Renal pelvis (tissue), 1 donor: ENCODE measurements at regions not wholly inside any gene's neighbourhood (a gene's known extent, or its start where the extent isn't known, plus 50 kb on each side); places are given as distances from the start of the nearest gene placed in this dataset.
"Not testable (repeated sequence)": the region's sequence is repeated elsewhere in the genome, so short reads cannot be mapped to it uniquely, and the experiment has no call there.

Experiments
- DNase-seq: peaks from one replicate; pipeline ENCODE4 v3.0.0-alpha.2; 2013

DNA sequence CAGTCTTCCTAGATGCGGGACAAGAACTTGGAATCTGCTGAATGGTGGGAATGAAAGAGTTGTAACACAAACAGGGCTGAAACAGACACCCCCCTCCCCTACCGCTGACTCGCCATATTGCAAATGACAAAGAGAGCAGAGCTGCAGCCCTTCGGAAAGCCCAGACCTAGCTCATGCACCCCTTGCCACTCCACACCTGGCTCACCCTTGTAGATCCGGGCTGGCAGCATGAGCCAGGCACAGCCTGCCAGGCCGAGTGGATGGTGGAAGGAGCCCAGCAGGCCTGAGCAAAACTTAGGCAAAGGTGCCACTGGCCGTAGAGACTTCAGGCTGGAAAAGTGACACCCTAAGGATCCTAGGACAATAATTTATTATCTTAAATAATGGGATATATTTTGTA, 237.4 kb upstream of the SEMA3D start:
- DNase-seq = no peak

DNA sequence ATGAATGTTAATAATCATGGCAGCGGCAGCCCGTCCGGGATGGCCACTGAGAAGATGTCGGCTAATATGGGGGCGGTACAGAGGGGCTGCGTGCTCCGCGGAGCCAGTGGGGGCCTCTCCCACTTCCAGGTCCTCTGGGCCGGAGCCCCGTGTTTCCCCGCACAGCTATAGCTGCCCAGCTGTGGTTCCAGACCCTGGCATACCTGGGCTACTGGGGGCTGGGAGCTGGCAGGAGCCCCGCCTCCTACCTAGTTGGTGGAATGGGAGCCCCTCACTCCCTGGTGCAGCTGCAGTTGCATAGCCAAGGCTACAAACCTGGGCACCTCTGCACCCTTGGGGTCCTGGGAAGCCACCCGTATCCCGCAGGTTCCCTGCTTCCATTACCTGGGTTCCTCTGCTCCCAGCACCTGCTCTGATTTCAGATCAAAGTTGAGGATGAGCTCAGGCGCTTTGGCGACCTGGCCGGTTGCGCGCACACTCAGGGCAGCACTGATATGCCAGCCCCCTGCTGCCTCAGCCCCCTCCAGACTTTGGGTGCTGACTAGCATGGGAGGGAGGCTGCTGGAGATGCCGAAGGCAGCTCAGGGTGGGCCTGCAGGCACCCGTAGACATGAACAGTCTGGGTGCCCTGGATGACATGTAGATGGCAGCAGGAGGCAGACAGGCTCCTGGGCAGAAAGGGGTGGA, 236.5 kb upstream of the SEMA3D start:
- no peak for DNase-seq

DNA sequence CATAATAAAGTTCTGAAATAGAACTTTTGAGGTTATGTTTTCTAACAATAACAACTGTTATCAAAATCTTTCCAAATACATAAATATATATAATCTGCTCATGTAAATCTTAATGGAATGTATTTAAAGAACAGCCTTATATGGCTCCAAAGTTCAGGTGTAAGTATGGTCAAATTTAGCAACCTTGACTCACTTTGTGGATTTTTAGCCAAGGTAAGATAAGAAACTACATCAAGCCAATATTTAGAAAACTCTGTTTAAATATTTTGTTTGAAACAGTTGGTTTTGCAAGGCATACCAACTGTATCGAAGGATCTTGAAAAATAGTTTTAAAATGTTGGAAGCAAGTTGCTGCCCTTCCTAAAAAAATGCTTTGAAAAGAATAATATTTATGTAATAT, 228.9 kb upstream of the SEMA3D start:
- DNase-seq = no peak

DNA sequence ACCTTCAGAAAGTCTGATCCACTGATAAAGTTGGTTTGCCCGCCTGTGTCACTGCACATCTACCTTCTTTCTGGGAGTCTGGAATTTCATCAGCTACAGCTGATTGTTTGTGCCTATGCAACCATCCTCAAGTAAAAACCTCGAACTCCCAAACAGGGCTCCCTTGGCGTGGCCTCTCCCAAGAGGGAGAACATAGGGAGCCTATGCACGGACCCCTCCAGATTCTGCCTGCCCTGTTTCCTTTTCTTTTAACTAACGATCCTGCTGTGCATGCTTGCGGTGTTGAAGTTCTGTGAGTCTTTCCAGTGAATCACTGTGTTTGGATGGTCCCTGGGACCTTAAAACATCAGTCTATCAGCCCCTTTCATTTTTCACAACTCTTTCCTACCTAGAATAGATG, 226.9 kb upstream of the SEMA3D start:
- no peak for DNase-seq

DNA sequence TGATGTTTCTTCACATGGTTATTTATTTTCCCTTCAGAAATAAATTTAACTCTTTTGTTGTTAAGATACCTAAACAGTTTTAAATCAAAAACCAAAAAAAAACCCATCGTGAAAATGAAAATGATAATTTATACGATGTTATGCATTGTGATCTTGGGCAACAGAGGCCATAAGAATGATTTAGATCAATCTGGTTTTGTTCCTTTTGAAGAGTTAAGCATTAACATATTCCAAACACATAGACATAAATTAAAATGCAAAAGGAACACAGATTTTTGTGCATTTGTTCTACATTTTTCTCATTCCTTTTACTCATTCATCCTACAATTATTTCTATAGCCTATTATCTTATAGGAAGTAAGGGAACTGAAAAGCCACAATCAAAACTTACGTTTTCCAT, 226.1 kb upstream of the SEMA3D start:
- no peak for DNase-seq

DNA sequence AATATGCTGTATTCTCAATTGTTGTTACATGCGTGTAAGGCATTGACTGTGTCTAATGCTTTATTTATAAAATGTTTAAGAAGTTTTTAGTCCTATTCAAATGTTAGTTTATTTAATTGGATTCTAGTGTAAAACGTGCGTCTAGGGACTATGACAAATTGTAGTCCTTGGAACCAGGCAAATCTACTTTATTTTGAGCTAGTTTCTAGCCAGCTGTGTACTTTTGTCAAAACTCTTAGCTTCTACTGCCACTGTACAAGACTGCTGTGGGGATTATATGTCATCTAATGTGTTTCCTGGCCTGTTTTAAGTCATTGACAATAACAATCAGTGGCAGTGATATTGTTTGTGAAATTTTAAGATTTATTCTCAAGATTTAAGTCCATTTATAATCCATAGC, 220.5 kb upstream of the SEMA3D start:
- no peak for DNase-seq

DNA sequence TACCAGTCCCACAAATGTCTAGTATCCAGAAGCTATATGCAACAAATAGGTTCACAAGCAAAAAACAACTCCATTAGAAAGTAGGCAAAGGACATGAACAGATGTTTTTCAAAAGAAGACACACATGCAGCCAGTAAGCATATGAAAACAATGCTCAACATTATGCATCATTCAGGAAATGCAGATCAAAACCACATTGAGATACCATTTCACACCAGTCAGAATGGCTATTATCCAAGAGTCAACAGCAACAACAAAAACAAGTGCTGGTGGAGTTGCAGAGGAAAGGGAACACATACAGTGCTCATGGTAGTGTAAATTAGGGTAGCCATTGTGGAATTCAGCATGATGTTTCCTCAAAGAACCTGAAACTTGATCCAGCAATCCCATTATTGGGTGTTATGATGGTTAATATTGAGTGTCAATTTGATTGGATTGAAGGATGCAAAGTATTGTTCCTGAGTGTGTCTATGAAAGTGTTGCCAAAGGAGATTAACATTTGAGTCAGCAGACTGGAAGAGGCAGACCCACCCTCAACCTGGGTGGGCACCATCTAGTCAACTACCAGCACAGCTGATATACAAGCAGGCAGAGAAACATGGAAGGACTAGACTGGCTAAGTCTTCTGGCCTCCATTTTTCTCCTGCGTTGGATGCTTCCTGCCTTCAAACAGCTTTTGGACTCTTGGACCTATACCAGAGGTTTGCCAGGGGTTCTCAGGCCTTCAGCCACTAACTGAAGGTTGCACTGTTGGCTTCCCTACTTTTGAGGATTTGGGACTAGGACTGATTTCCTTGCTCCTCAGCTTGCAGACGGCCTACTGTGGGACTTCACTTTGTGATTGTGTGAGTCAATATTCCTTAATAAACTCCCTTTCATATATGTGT, 218.4 kb upstream of the SEMA3D start:
- no peak for DNase-seq

DNA sequence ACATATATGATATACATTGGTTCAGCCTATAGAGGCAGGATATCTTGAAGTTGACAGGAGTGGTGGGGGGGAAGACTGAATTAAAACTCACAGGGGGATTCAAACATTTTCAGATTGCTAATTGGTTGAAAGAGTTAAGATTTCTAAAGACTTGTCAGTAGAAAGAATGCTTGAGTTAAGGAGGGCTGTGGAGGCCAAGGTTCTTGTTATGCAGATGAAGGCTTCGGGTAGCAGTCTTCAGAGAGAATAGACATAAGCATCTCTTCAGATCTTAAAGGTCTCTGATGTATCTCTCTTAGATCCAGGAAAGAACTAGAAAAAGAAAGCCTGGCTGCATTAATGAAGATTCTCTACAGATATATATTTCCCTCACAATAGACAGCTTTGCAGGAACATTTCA, 209.8 kb upstream of the SEMA3D start:
- no peak for DNase-seq

DNA sequence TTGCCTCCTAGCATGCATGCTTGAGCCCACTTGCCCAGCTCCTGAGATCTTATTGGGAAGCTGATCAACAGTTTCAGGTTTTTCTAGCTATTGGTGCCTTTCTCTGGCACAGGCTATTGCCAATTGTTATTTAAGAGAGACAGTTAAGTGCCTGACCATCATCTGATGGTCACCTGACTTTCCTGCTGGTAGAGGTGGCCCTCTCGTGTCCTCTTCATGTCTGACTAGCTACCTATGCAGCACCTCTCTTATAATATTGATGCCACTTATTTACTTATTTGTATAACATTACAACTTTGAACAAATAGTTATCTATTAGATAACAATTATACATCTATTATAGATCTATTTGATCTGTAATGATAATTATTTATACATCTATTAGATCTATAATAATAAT, 205.9 kb upstream of the SEMA3D start:
- DNase-seq = no peak

DNA sequence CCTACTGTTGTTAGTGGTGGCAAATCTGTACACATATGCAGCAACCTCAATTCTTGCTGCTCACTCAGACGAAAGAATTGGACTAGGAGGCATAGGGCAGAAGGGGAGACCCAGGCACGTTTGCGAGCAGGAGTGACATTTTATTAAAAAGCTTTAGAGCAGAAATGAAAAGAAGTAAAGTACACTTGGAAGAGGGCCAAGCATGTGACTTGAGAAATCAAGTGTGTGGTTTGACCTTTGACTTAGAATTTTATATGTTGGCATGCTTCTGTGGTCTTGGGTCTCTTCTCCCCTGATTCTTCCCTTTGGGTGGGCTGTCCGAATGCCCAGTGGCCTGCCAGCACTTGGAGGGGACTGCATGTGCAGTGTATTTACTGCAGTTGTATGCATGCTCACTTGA, 205.5 kb upstream of the SEMA3D start:
- DNase-seq = no peak

DNA sequence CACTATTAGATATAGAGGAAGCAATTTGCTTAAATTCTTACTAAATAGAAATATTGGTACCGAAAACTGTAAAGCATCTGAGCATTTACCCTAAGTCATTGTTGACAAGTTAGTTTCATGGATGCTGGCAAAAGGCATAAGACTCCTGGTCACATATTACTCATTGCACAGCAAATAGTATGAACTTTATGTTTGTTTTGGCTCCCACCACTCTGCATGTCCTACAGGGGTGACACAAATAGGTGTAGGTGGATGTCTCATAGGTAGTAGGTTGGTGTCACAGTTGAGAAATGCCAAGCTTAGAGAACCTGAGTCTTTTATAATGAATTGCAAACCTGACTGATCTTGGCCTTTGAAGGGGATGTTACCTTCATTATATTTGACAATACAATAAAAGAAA, 199.6 kb upstream of the SEMA3D start:
- no peak for DNase-seq

DNA sequence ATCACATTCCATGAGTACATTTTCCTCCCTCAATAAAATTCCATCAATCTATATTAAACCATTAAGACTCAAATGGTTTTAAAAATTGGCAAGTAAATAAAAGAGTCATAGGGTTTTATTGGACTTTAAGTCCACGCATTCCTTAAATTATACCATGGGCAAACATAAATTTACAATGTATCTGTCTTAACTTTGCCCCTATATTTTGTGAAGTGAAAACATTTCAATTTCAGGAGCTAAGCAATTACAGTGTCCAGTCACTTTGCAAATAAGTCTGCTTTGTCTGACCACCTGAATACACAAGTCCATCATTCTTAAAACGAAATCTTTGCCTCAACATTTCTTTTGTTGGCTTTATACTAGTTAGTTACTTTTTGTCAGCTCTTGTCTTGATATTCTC, 197.5 kb upstream of the SEMA3D start:
- DNase-seq = no peak

DNA sequence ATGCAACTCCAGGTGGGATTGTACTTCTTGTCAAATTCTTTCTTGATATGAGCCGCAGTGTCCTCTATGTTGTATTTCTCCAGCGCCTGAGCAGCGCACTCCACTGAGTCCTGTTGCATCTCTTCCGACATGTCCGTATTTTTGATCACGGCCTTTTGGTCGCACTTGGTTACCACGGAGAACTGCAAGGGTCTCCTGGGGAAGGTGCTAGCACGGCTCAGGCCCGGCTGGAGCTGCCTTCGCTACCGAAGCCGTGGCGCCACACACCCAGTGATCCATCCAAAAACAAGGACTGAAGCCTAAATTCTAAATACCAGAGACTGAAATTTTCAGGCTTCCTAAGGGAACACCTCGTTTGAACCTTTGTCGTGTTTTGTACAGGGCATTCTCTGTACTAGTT, 194.4 kb upstream of the SEMA3D start:
- no peak for DNase-seq

DNA sequence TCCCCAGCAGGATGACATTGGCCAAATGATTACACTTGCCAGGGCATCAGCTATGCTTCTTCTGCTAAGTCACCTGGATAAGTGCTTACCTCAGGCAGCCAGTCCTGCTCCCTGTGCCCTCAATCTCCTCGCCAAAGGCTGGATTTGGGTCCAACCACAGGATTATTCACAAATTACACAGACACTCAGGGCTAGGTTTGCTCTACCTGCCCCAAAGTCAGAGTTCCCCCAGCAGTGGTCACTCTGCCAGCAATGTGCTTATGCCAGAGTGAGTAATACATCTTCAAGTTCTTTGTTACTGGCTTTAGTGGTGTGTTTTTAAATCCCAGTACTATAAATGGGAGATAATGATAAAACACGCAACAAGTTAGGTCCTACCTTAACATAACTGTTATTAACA, 189.7 kb upstream of the SEMA3D start:
- DNase-seq = no peak

DNA sequence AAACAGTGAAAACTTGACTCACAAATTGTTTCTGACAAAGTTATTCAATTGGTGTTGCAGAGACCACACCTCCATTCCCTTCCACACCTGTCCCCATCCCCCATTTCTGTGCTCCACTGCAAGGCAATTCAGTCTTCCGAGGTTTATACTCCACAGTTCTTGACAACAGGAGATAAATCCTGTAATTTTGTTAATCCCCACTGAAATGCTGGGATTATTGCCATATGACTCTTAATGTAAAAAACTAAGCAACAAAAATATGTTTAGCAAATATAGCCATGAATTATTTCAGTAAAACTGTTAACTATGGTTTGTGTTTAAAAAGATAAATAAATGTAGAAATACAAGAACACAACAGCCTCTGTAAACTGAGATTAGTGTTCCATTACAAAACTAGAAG, 170.1 kb upstream of the SEMA3D start:
- DNase-seq = no peak

DNA sequence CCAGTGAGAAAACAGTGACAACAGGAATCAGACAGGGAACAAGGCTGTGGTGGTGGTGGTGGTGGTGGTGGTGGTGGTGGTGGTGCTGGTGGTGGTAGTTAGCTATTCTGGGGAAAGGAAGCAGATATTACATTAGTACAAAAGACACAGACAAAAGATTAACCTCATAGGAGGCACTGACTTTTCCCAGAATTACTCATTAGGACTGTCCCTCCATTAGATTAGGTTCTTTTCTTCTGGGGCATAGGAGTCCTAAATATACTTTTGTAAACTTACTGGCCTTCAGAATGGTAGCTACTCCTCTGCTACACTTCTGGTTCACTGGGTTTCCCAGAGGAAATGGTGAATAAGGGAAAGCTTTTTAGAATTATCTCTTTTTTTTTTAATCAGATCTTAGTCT, 156.6 kb upstream of the SEMA3D start:
- no peak for DNase-seq

DNA sequence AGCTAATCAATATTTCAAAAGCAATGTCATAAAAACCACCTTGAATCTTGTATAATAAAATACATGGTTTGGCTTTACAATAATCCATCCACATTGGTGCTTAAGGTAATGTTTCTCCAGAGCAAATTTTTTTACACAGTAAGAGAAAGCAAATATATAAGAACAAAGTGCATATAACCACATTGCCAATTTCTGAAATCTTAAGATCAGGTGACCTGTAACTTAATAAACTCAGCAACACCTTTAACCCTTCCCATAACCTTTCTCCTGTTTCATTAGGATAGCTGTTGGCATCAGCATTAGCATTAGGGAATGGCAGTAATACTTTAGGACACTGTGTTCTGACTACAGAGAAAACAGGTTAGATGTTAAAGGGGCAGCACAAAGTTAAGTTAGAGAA, 155.9 kb upstream of the SEMA3D start:
- no peak for DNase-seq

DNA sequence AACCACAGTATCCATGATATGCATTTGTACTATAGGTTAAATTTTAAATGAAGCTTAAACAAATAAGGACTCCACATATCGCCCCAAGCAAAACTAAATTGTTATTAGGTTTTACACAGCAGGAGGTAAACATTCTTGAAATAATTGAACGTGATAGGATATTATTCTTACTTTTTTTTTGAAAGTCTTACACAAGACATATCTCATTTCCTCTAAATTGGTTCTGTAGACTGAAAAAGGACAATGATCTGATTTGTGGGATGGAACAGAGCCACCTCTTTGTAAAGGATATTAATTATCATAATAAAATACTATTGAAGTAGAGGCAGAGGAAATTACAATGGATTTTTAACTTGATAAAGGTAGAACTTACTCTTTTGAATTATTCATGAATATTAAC, 155.1 kb upstream of the SEMA3D start:
- DNase-seq = no peak

DNA sequence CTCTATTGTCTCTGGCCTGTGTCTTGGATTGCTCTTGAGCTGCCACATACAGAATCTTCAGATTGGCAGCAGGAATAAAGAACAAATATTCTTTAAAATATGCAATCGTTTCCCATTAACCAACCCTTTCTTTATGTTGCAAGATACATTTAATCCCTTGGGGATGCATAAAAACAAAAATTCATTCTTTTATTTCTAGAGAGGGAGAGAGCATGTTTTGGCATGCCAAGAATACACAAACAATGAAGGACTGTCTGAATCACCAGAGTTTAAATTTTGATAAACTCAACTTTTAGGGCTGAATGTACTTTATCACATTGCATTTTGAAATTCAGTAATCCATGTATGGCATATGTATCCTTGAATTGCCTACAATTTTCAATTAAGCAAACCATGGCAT, 154.3 kb upstream of the SEMA3D start:
- no peak for DNase-seq

DNA sequence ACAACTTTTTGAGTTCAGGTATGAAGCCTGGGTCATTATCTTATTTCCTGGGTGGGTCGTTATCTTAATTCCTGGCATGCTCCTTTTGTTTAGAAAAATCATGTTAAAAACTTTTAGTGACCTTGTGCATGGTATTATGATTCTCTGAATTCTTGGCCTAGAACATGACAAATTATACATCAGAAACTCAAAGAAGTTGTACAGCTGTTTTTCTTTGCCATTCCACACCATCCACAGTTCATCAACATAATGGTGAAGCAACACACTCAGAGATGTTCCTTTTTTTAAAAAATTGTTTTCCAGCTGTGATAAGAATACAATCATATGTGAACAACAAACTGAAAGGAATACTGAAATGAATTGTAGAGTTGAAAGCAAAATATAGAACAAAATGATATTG, 149.2 kb upstream of the SEMA3D start:
- DNase-seq = no peak

DNA sequence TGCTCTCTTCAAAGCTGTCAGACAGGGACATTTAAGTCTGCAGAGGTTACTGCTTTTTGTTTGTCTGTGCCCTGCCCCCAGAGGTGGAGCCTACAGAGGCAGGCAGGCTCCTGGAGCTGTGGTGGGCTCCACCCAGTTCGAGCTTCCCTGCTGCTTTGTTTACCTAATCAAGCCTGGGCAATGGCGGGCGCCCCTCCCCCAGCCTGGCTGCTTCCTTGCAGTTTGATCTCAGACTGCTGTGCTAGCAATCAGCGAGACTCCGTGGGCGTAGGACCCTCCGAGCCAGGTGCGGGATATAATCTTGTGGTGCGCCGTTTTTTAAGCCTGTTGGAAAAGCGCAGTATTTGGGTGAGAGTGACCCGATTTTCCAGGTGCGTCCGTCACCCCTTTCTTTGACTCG, 148.3 kb upstream of the SEMA3D start:
- DNase-seq = not testable (repeated sequence)

DNA sequence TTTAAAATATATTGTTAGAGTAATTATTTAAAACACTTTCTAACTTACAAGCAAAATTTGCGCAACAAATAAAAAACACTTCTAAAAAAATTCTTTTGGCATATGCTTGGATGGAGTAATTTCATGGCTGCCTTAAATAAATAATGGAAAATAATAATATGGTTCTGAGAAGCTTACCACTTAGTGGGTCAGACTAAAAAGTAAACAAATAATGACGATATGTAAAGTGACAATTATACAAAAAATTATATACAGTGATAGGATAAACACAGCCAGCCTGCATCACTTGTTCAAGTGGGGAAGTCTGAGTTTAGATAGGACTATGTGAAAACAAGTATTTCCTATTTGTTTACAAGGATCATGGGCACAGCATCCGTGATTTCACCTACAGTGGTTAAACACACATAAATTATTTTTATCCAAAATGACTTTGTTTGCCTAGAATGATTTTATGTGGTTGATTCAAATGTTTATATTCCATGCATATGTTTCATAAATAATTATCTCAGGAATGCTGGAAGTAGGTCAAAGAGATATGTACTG, 141.7 kb upstream of the SEMA3D start:
- DNase-seq = no peak

DNA sequence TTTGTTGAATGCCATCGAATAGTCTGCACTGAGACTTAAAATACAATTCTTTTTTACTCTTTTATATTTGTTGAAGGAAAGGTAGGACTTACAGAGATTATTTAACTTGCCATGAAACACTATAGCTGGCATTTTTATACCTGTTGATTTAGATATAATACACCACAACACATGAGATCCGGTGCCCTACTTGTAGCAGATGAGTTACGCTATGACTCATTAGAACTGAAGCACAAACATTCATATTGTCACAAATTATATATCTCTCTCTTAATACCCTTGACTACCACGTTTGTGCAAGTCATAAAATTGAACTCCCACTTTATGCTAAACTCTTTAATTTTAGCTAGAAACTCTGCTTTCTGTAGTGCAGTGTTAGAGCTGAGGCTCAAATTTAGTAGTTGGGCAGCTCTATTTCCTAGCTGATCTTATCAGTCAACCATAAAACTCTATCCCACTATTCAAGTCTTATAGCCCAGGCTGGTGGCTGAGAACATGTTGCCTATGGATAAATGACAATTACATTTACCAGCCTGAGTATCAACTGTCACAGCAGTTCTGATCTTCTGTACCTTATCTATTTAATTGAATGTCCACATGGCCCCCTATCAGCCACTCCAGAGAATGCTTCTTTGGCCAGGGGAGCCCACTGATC, 137.4 kb upstream of the SEMA3D start:
- no peak for DNase-seq
